ENCODE measurements at regions not wholly inside any gene's neighbourhood (a gene's known extent, or its start where the extent isn't known, plus 50 kb on each side); places are given as distances from the start of the nearest gene placed in this dataset.

- TF ChIP-seq MAX (IDR thresholded peaks at IDR 0.05) = no peak
- no peak for TF ChIP-seq REST (IDR thresholded peaks at IDR 0.05)
- H3K9ac ChIP-seq (ENCODE audit: low read depth in 1 of 2, low read length in 2 of 2) = no peak overlapping the region
- H3K9me3 ChIP-seq (ENCODE audit: control insufficient read depth in 4 of 4, low read length in 3 of 4) = peaks cover 0 to 3% (median 0%) of the 10 kb centered on the region in 4 donors
- no peak overlapping the region for H3K4me3 ChIP-seq (ENCODE audit: low read depth in 1 of 3, low read length in 3 of 3)
- DNase-seq (ENCODE audit: low spot score) = no peak
- H3K27me3 ChIP-seq (ENCODE audit: control insufficient read depth in 4 of 4, insufficient read depth in 4 of 4, low read length in 3 of 4) = peaks cover 0 to 2% (median 0%) of the 10 kb centered on the region in 4 donors
- H3K4me1 ChIP-seq (ENCODE audit: control insufficient read depth in 4 of 4, insufficient read depth in 4 of 4, low read length in 3 of 4) = no peaks in the 10 kb centered on the region
- H3K27ac ChIP-seq (ENCODE audit: low read depth in 1 of 2, low read length in 2 of 2) = no peak overlapping the region
- H3K36me3 ChIP-seq (ENCODE audit: control insufficient read depth in 4 of 4, insufficient read depth in 3 of 4, low read depth in 1 of 4, low read length in 3 of 4) = no peaks in the 10 kb centered on the region
These were observed 53.9 kb upstream of the COG2 start for GRCh38 chr1:230588323-230588746.

- H3K36me3 ChIP-seq (ENCODE audit: control insufficient read depth in 4 of 4, insufficient read depth in 3 of 4, low read depth in 1 of 4, low read length in 3 of 4) = no peaks in the 10 kb centered on the region
- WGBS = 81% methylated on average over 3 of the region's 3 CpGs
- peaks cover 0 to 2% (median 0%) of the 10 kb centered on the region in 4 donors for H3K27me3 ChIP-seq (ENCODE audit: control insufficient read depth in 4 of 4, insufficient read depth in 4 of 4, low read length in 3 of 4)
- H3K4me3 ChIP-seq (ENCODE audit: low read depth in 1 of 3, low read length in 3 of 3) = no peak overlapping the region
- no peak overlapping the region for H3K9ac ChIP-seq (ENCODE audit: low read depth in 1 of 2, low read length in 2 of 2)
- TF ChIP-seq TAF1 (conservative IDR thresholded peaks at IDR 0.05) (no peak), JUND (IDR thresholded peaks at IDR 0.05) (no peak), ZBTB33 (IDR thresholded peaks at IDR 0.05) (no peak), NR2F2 (IDR thresholded peaks at IDR 0.05) (no peak), EGR1 (IDR thresholded peaks at IDR 0.05; ENCODE audit: low read depth in 2 of 2) (no peak), RXRA (IDR thresholded peaks at IDR 0.05) (no peak), HNF4A (conservative IDR thresholded peaks at IDR 0.05) (no peak), HNF4G (IDR thresholded peaks at IDR 0.05) (no peak), FOXA1 (IDR thresholded peaks at IDR 0.05) (no peak), YY1 (IDR thresholded peaks at IDR 0.05) (no peak), MAX (IDR thresholded peaks at IDR 0.05) (no peak), RAD21 (IDR thresholded peaks at IDR 0.05) (no peak), FOXA2 (IDR thresholded peaks at IDR 0.05) (no peak), REST (IDR thresholded peaks at IDR 0.05) (no peak)
- H3K27ac ChIP-seq (ENCODE audit: low read depth in 1 of 2, low read length in 2 of 2) = no peak overlapping the region
- H3K4me1 ChIP-seq (ENCODE audit: control insufficient read depth in 4 of 4, insufficient read depth in 4 of 4, low read length in 3 of 4) = no peaks in the 10 kb centered on the region
- H3K9me3 ChIP-seq (ENCODE audit: control insufficient read depth in 4 of 4, low read length in 3 of 4) = peaks cover 0 to 3% (median 0%) of the 10 kb centered on the region in 4 donors
- DNase-seq (ENCODE audit: low spot score) = no peak
These were observed 55.2 kb upstream of the COG2 start for GRCh38 chr1:230587061-230587460.
